Parathyroid adenoma (tissue), 2 donors: ENCODE measurements at regions not wholly inside any gene's neighbourhood (a gene's known extent, or its start where the extent isn't known, plus 50 kb on each side); places are given as distances from the start of the nearest gene placed in this dataset.

Experiments used
- H2AFZ ChIP-seq: fragments of 300-600 bp; sonication (generic); one replicate; pipeline ENCODE4 v1.7.0; 2017; ENCODE audit warnings: antibody characterized with exemption, mild to moderate bottlenecking
- H3K27ac ChIP-seq: fragments of 300-600 bp; sonication (generic); one replicate; pipeline ENCODE4 v1.7.0; 2017
- H3K27me3 ChIP-seq: fragments of 300-600 bp; sonication (generic); one replicate; pipeline ENCODE4 v1.7.0; 2017; ENCODE audit warnings: low read length; ENCODE audit not compliant: control insufficient read depth, insufficient read depth
- H3K36me3 ChIP-seq: fragments of 300-600 bp; sonication (generic); one replicate; pipeline ENCODE4 v1.7.0; 2017; ENCODE audit warnings: low read length; ENCODE audit not compliant: control insufficient read depth, insufficient read depth
- H3K4me1 ChIP-seq: fragments of 300-600 bp; sonication (generic); one replicate; pipeline ENCODE4 v1.7.0; 2017; ENCODE audit warnings: control low read depth
- H3K4me2 ChIP-seq: fragments of 300-600 bp; sonication (generic); one replicate; pipeline ENCODE4 v1.7.0; 2017; ENCODE audit warnings: low read length
- H3K4me3 ChIP-seq: fragments of 300-600 bp; sonication (generic); one replicate; pipeline ENCODE4 v1.7.0; 2017; ENCODE audit warnings: low read depth, low read length
- H3K79me2 ChIP-seq: fragments of 300-600 bp; sonication (generic); one replicate; pipeline ENCODE4 v1.7.0; 2017; ENCODE audit warnings: control low read depth
- H3K9ac ChIP-seq: fragments of 300-600 bp; sonication (generic); one replicate; pipeline ENCODE4 v1.7.0; 2017; ENCODE audit warnings: mild to moderate bottlenecking
- H3K9me3 ChIP-seq: fragments of 300-600 bp; sonication (generic); one replicate; pipeline ENCODE4 v1.7.0; 2017; ENCODE audit warnings: low read length; ENCODE audit not compliant: control insufficient read depth
- TF ChIP-seq, protein P1 (sequence below): fragments of 300-600 bp; sonication (generic); IDR thresholded peaks from one replicate; pipeline ENCODE4 v1.7.0; 2017; ENCODE audit warnings: antibody characterized with exemption, mild to moderate bottlenecking
- donor health status: primary hyperparathyroidism.

DNA sequence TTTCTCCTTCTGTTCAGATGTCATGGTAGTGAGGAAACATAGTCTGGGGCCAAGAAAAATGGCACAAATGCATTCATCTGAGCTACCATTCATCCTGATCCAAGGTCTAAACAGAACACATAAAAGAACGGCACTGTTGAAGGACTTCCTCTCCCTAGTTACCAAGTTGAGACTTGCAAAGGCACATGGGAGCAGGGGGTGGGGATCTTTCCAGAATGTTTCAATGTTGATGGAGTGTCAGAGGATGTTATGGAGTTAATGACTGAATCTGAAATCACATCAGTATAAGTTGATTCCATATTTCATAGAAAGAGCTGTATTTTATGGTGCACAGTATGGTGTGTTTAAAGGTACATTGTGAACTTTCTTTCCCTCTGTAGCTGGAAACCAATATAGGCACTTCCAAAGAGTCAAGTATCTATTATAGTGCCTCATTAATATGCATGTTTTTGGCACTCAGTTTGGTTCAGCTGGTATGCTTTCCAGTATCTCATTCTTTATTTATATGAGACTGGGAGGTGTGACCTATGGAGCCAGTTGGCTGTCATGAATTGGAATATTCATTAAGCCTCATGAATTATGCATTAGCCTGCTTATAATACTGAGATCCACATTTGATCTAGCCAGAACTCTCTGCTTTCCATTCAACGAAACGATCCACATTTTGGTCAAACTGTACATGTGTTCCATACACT is 603.0 kb downstream of the NR2F1-AS1 start:
- Histone ChIP-seq H3K9me3 (no peaks in the 10 kb centered on the region), H3K4me3 (no peak overlapping the region), H3K27me3 (no peaks in the 10 kb centered on the region), H3K4me2 (no peak overlapping the region), H2AFZ (no peak overlapping the region), H3K9ac (no peak overlapping the region), H3K36me3 (no peaks in the 10 kb centered on the region), H3K4me1 (no peaks in the 10 kb centered on the region), H3K27ac (no peak overlapping the region), H3K79me2 (no peaks in the 10 kb centered on the region)
- TF ChIP-seq, protein P1, sequence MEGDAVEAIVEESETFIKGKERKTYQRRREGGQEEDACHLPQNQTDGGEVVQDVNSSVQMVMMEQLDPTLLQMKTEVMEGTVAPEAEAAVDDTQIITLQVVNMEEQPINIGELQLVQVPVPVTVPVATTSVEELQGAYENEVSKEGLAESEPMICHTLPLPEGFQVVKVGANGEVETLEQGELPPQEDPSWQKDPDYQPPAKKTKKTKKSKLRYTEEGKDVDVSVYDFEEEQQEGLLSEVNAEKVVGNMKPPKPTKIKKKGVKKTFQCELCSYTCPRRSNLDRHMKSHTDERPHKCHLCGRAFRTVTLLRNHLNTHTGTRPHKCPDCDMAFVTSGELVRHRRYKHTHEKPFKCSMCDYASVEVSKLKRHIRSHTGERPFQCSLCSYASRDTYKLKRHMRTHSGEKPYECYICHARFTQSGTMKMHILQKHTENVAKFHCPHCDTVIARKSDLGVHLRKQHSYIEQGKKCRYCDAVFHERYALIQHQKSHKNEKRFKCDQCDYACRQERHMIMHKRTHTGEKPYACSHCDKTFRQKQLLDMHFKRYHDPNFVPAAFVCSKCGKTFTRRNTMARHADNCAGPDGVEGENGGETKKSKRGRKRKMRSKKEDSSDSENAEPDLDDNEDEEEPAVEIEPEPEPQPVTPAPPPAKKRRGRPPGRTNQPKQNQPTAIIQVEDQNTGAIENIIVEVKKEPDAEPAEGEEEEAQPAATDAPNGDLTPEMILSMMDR: no peak

DNA sequence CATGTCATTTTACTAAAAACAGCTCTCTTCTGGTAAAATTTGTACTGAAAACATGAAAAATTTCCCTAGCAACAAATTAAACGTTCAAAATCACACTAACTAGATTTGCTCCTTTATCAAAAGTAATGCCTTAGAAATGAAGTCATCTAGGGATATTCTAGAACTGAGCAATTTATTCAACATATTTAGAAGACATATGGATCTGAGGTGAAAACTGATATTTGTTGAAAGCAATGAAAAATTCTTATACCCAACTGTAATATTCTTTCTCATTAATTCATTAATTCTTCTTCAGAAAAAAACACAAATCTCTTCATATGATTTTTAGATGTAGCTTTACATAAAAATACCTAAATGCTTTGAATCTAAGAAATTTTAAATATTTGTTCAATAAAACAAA is 604.9 kb downstream of the NR2F1-AS1 start:
- Histone ChIP-seq H3K79me2 (no peaks in the 10 kb centered on the region), H3K9me3 (no peaks in the 10 kb centered on the region), H2AFZ (no peak overlapping the region)

DNA sequence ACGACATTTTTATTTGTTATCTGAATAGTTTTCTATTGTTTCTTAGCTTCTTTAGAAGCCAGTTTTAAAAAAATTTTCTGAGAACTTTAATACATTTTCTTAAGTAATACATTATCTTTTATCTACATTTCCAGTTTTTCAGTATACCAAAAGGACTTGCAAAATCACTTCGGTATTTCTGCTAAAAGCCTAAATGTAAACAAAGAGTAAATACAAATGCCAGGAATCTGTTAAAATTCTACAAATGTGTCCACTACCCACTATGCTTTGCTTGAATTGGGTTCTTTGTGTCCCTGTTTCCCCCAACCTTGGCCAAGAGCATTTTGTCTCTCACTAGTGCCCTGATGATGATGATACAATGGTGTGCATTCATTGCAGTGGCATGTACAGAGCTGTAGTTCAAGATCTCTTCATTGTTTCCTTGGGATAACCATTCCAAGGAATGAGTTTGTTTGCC is 611.2 kb downstream of the NR2F1-AS1 start:
- Histone ChIP-seq H3K79me2 (no peaks in the 10 kb centered on the region), H3K9ac (no peak overlapping the region), H3K4me2 (no peak overlapping the region), H3K9me3 (no peaks in the 10 kb centered on the region), H3K27me3 (no peaks in the 10 kb centered on the region), H3K4me1 (no peaks in the 10 kb centered on the region), H3K4me3 (no peak overlapping the region), H2AFZ (no peak overlapping the region), H3K36me3 (no peaks in the 10 kb centered on the region), H3K27ac (no peak overlapping the region)
- TF ChIP-seq, protein P1: no peak

More for the DNA sequence above, 604.9 kb downstream of the NR2F1-AS1 start:
- Histone ChIP-seq H3K4me3 (no peak overlapping the region), H3K27me3 (no peaks in the 10 kb centered on the region), H3K4me2 (no peak overlapping the region), H3K4me1 (no peaks in the 10 kb centered on the region), H3K9ac (no peak overlapping the region), H3K36me3 (no peaks in the 10 kb centered on the region), H3K27ac (no peak overlapping the region)
- TF ChIP-seq, protein P1: no peak

DNA sequence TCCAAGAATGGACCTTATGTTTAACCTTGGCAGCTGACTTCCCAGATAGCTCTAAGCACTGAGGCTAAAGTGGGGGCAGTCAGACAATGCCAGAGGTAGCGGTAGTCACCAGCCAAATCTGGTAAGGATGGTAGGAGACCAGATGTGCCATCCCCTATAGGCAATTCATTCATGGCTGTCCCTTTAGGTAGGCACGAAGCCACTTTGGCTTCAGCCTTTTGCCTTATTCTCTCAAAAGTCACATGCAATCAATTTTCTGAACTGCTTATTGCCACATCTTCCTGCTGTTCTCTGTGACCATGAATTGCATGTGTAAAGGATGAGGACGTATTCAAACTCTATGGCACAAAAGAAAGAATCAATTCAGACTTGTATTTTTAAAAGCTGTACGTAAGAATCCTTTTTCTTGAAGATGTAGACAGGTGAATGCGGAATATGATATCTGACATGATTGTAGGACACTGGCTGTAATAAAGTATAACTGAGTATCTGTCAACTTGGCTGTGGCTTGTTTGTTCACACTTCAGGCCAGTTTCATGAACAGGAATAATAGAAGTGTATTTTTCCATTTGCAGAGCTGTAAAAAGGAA is 611.7 kb downstream of the NR2F1-AS1 start:
- Histone ChIP-seq H3K9me3 (no peaks in the 10 kb centered on the region), H3K4me1 (no peaks in the 10 kb centered on the region), H3K4me2 (no peak overlapping the region), H3K27me3 (no peaks in the 10 kb centered on the region), H3K79me2 (no peaks in the 10 kb centered on the region), H3K9ac (no peak overlapping the region), H2AFZ (no peak overlapping the region), H3K27ac (no peak overlapping the region), H3K4me3 (no peak overlapping the region), H3K36me3 (no peaks in the 10 kb centered on the region)
- TF ChIP-seq, protein P1: no peak

DNA sequence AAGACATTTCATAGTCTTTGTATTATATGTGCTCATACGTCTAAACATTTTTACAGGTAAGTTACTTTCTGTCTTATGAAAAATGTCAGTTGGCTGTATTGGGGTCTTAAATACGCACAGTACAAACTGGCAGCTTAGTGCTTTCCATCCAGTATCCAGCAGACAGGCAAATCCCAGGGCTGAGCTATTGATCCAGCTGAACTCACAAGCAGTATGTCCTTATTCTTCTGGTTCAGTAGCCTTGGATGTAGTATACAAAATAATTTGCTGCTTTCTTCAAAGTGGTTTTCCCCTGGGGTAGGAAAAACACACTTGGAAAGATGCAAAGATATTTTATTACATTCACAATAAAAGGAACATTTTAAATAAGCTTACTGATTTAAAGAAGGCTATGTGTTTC is 617.2 kb downstream of the NR2F1-AS1 start:
- Histone ChIP-seq H3K4me1 (no peaks in the 10 kb centered on the region), H3K4me3 (no peak overlapping the region), H3K36me3 (no peaks in the 10 kb centered on the region), H3K9ac (no peak overlapping the region), H3K79me2 (no peaks in the 10 kb centered on the region), H3K27ac (no peak overlapping the region), H3K27me3 (no peaks in the 10 kb centered on the region), H3K9me3 (no peaks in the 10 kb centered on the region), H3K4me2 (no peak overlapping the region), H2AFZ (no peak overlapping the region)
- TF ChIP-seq, protein P1: no peak
